UCSD-AML1 (cell line): ENCODE measurements at regions not wholly inside any gene's neighbourhood (a gene's known extent, or its start where the extent isn't known, plus 50 kb on each side); places are given as distances from the start of the nearest gene placed in this dataset.
"Not testable (repeated sequence)": the region's sequence is repeated elsewhere in the genome, so short reads cannot be mapped to it uniquely, and the experiment has no call there.

Source experiments
- DNase-seq: peaks from one replicate; lab custom pipeline; 2025; ENCODE audit not compliant: unreplicated experiment; lab: John Stamatoyannopoulos, UW

GRCh38 chr6:11961923-11962322, 50.2 kb upstream of the HIVEP1 start:
- DNase-seq: no peak

DNA sequence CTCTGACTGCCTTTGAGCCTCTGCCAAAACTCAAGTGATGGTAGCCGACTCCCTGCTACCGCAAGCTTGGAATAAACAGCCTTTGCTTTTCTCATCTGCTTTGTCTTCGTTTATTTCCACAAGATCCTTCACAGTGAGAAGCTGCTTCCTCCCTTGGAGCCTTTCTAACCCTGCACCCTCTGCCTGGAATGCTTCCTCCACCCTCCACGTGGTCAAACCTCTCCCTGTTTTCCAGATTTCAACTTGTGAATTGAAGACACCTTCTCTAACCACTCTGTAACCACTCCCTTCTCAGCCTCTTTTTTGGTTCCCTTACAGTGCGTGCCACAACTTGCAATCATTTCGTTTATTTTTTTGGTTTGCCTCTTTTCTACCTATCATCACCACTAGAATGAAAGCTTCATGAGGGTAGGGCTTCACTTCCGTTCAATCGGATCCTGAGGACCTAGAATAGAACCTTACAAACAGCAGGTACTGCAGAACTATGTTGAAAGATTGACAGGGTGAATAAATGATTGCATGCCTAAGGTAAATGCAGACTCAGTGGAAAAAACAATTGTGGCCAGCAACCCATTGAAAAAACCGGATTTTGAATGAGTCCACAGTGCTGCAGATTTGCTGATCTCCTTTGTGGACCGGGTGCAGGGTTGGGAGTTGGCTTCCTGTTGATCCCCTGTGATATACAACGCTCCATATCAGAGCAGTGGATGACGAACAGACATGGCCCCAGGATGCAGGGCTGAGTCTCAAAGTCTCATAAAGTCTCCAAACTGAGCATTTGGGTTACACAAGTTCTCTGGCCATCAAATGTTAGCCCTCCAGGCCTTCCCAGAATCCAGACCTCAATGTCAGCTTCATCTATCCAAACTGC, 51.0 kb upstream of the HIVEP1 start:
- DNase-seq: no peak

GRCh38 chr6:11956781-11957180, 55.3 kb upstream of the HIVEP1 start:
- no peak for DNase-seq

DNA sequence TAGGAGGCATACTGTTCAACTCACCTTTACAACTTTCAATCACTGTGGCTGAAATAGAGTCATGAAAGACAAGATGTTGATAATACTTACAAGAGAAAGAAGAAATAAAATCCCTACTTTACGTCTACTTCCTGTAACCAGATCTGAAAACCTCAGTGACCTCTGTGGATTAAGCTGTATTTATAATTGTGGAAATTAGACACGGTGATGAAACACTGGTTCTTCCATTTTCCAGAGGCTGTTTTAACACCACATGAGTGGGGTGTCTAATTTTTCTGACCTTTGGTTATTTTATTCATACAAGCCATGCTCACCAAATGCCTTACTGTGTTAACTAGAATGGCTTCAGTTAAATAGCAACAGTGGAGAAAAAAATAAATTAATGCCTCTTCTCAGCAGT, 58.5 kb upstream of the HIVEP1 start:
- no peak for DNase-seq

- DNase-seq: no peak
These were observed 59.8 kb upstream of the HIVEP1 start for GRCh38 chr6:11952316-11952715.

DNA sequence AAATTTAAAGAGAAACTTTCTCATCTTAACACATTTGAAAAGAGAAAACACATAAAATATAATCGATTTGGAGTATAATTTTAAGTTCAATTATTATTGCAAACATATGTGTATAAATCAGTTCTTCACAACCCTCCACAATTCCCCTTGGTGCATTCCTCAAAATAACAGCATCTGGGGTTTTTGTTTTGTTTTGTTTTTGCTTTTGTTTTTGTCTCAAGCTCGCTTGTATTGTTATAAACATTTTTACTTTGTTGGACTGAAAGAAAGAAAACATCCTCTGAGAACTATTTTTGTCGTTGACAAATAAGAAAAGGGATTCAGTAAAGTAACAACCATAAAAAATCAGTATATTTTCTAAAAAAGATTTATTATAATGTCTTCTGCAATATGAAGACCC, 60.2 kb upstream of the HIVEP1 start:
- DNase-seq: no peak

GRCh38 chr6:11950109-11950508, 62.0 kb upstream of the HIVEP1 start:
- no peak for DNase-seq

- no peak for DNase-seq
These were observed 64.5 kb upstream of the HIVEP1 start for GRCh38 chr6:11947575-11947974.

- no peak for DNase-seq
These were observed 65.0 kb upstream of the HIVEP1 start for GRCh38 chr6:11947063-11947462.

DNA sequence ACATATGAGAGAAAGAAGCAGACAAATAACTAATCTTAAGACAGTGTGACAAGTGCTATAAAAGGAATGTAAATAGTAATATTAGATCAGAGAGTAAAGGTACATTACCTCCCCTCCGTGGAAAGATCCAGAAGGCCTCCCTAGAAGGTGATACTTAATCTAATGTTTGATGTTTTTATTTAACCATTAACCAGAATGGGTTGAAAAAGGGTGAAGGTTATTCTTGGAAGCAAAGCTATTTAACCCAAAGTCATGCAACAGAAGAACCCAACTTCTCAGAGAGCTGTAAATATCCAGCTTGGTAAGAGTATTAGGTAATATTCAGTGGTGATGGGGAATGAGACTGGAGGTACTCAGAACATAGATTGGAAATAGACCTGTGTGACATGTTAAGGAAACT, 68.0 kb upstream of the HIVEP1 start:
- no peak for DNase-seq

DNA sequence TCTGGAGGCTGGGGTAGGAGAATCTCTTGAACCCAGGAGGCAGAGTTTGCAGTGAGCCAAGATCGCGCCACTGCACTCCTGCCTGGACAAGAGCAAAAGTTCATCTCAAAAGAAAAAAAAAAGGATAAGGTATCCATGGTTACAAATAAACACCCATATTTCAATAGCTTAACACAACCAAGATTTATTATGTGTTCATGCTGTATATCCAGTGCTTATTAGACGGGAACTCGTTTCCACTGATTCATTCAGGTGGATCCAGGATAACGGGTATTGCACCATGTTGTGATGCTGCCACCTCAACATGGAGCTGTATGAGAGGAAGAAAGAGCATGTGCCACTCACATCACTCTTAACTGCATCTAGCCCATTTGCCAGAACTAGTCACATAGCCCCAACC, 69.1 kb upstream of the HIVEP1 start:
- DNase-seq: no peak

DNA sequence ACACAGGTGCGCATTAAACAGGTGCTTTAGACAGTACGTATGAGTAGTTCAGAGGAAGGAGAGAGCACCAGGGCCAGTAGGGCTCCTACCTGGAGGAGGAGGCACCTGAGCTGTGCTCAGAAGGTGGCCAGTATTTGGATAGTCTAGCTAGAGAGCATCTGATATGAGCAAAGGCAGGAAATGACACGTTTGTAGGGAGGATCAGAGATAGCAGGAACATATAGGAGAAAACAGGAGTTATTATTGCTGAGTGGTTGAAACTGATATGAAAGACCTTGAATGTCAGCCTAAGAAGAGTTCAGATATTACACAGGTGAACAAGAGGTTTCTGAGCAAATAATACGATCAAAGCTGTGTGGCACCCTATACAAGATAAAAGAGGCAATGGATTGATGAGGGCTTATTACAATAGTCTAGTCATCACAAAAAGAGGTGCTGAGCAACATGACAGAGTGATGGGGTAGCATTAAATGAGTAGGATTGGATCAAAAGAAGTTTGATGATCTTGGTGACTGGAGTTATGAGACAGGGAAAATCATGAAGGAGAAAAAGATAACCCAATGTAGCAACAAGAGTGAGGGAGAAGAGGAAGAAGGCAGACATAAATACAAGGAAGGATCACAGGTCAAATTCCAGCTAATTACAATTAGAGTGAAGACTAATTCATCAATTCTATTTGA, 69.8 kb upstream of the HIVEP1 start:
- DNase-seq: no peak

GRCh38 chr6:11940532-11941166, 71.5 kb upstream of the HIVEP1 start:
- DNase-seq: not testable (repeated sequence)

- DNase-seq: peak; percentile 28
These were observed 73.7 kb upstream of the HIVEP1 start for GRCh38 chr6:11938285-11938890.

GRCh38 chr6:11934638-11935037, 77.5 kb upstream of the HIVEP1 start:
- DNase-seq: no peak

- DNase-seq: not testable (repeated sequence)
These were observed 79.2 kb upstream of the HIVEP1 start for GRCh38 chr6:11932892-11933291.

DNA sequence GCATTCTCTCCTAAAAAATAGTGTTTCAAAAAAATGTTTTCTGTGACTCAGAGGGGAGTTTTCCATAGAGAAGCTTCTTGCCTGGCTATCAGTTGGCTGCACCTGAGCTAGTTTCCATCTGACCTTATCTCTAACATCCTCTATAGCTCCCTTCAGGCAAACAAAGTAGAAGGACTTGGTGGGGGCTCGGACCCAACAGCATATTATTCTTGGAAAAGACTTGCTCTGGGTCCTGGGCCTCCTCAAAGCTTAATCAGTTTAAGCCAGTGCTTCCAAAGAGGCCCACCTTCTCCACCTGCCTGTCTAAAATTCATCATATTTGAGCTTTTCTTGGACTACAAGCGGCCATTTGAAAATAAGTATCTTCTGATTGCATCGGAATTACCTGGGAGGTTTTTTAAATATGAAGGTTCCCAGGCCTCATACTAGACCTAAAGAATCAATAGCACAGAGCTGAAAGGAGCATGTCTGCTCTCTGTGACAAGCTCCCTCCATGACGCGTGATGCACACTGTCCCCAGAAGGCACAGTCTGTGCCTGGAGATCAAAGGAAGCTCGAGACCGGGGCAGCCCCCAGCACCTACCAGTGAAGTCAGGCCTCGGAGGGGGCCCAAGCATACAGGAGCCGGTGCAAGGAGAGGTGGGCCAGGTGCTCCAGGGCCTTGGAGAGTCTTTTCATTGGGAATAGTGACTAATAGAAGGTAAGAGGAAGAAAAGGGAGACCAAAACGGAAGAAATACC, 80.6 kb upstream of the HIVEP1 start:
- DNase-seq: no peak

- not testable (repeated sequence) for DNase-seq
These were observed 81.3 kb upstream of the HIVEP1 start for GRCh38 chr6:11930834-11931233.

- DNase-seq: no peak
These were observed 81.9 kb upstream of the HIVEP1 start for GRCh38 chr6:11930240-11930639.

DNA sequence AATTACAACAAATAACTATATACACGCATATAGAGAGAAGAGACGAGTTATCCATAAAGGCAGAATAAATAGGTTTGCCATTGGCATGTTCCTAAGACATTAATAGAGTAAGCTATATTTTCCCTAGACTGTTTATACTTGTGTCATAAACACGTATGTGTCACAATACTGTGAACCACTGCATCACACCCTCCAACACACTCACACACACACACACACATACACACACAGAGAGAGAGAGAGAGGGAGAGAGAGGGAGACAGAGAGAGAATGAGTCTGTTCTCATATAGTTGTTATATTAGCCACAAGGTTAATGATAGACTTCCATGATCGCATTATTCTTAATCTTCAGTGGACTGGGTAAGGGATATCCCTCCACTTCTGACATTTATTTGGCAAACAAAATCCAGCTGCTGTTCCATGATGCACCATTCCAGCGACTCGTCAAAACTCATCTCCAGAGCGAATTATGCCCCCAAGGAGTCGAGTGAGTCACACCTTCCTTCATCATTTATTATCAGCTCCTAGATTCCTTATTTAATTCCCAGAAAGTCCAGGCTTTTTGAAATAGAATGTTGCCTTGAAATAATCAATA, 82.8 kb upstream of the HIVEP1 start:
- no peak for DNase-seq
